ENCODE measurements at regions not wholly inside any gene's neighbourhood (a gene's known extent, or its start where the extent isn't known, plus 50 kb on each side); places are given as distances from the start of the nearest gene placed in this dataset.
A peak's percentile ranks its signal among the peaks of the same experiment; 100 is the strongest.

GRCh38 chr11:103609117-103610066 lies 427.0 kb upstream of the DDI1 start:
- CTCF ChIA-PET (ENCODE audit: unreplicated experiment), result no interaction called here

GRCh38 chr11:103610435-103610834 lies 426.0 kb upstream of the DDI1 start:
- ChIA-PET POLR2A (interaction anchor here (0.8 kb wide), 1 partner anchor 40 kb away, joined by 3 read pairs; no protein-coding TSS in a partner anchor), CTCF (ENCODE audit: unreplicated experiment) (no interaction called here)
- H3K4me1 ChIP-seq (ENCODE audit: insufficient read depth, low read length, poor library complexity, severe bottlenecking), result no peaks in the 10 kb centered on the region
- H2AFZ ChIP-seq (ENCODE audit: low read length), result no peak overlapping the region
- H3K9me2 ChIP-seq (ENCODE audit: insufficient read depth, low read length), result no peaks in the 10 kb centered on the region
- H4K20me1 ChIP-seq (ENCODE audit: insufficient read depth, low read length), result no peaks in the 10 kb centered on the region
- BruUV-seq (replicated peaks), result no TSS peak
- TF ChIP-seq CTCF (conservative IDR thresholded peaks at IDR 0.05; ENCODE audit: low read length), result no peak
- TF ChIP-seq EZH2phosphoT487 (IDR thresholded peaks at IDR 0.05; ENCODE audit: borderline replicate concordance, low read depth, low read length), result no peak
- H3K4me2 ChIP-seq (ENCODE audit: low read length), result no peak overlapping the region
- no peaks in the 10 kb centered on the region for H3K9me3 ChIP-seq (ENCODE audit: low read length)
- no peaks in the 10 kb centered on the region for H3K36me3 ChIP-seq (ENCODE audit: insufficient read depth, low read length)
- H3K4me3 ChIP-seq (ENCODE audit: low read depth, low read length, poor library complexity, severe bottlenecking), result no peak overlapping the region
- no peaks in the 10 kb centered on the region for H3K79me2 ChIP-seq (ENCODE audit: insufficient read depth, low read depth, low read length)
- no peak overlapping the region for H3K27ac ChIP-seq (ENCODE audit: low read depth, low read length, poor library complexity, severe bottlenecking)
- intact Hi-C loops (cut with micrococcal nuclease; ENCODE audit: unreplicated experiment), result no loop called here
- DNase-seq (ENCODE audit: low spot score), result no peak

More at GRCh38 chr11:103609117-103610066, 427.0 kb upstream of the DDI1 start:
- Histone ChIP-seq H4K20me1 (ENCODE audit: insufficient read depth, low read length) (no peaks in the 10 kb centered on the region), H3K4me3 (ENCODE audit: low read depth, low read length, poor library complexity, severe bottlenecking) (no peak overlapping the region), H3K27ac (ENCODE audit: low read depth, low read length, poor library complexity, severe bottlenecking) (no peak overlapping the region), H3K4me2 (ENCODE audit: low read length) (no peak overlapping the region), H3K79me2 (ENCODE audit: insufficient read depth, low read depth, low read length) (no peaks in the 10 kb centered on the region), H3K9me3 (ENCODE audit: low read length) (no peaks in the 10 kb centered on the region), H2AFZ (ENCODE audit: low read length) (no peak overlapping the region), H3K4me1 (ENCODE audit: insufficient read depth, low read length, poor library complexity, severe bottlenecking) (no peaks in the 10 kb centered on the region), H3K36me3 (ENCODE audit: insufficient read depth, low read length) (no peaks in the 10 kb centered on the region), H3K9me2 (ENCODE audit: insufficient read depth, low read length) (no peaks in the 10 kb centered on the region)
- TF ChIP-seq EZH2phosphoT487 (IDR thresholded peaks at IDR 0.05; ENCODE audit: borderline replicate concordance, low read depth, low read length) (no peak), CTCF (conservative IDR thresholded peaks at IDR 0.05; ENCODE audit: low read length) (peak; percentile 37; the same call in 1 of the 2 replicates)
- POLR2A ChIA-PET, result interaction anchor here (1.0 kb wide), 1 partner anchor 30 kb away, joined by 3 read pairs; no protein-coding TSS in a partner anchor
- DNase-seq (ENCODE audit: low spot score), result no peak
- no TSS peak for BruUV-seq (replicated peaks)
- intact Hi-C loops (cut with micrococcal nuclease; ENCODE audit: unreplicated experiment), result no loop called here

All from OCI-LY7 (cell line).